ENCODE measurements at regions not wholly inside any gene's neighbourhood (a gene's known extent, or its start where the extent isn't known, plus 50 kb on each side); places are given as distances from the start of the nearest gene placed in this dataset.

GRCh38 chr1:116455509-116455908, 82.5 kb downstream of the ATP1A1 start:
- TF ChIP-seq CTCF (conservative IDR thresholded peaks at IDR 0.05; ENCODE audit: low read depth in 2 of 2) (no peak), EZH2 (IDR thresholded peaks at IDR 0.05; ENCODE audit: low read depth, unreplicated experiment) (no peak), REST (IDR thresholded peaks at IDR 0.05; ENCODE audit: unreplicated experiment) (no peak), JUNB (IDR thresholded peaks at IDR 0.05; ENCODE audit: unreplicated experiment) (no peak), EZH2phosphoT487 (IDR thresholded peaks at IDR 0.05; ENCODE audit: unreplicated experiment) (no peak), CREB1 (CRISPR knock-in tag; IDR thresholded peaks at IDR 0.05; ENCODE audit: low read depth) (no peak)

All from GM23338 (cell line).